ENCODE measurements at regions not wholly inside any gene's neighbourhood (a gene's known extent, or its start where the extent isn't known, plus 50 kb on each side); places are given as distances from the start of the nearest gene placed in this dataset.

DNA sequence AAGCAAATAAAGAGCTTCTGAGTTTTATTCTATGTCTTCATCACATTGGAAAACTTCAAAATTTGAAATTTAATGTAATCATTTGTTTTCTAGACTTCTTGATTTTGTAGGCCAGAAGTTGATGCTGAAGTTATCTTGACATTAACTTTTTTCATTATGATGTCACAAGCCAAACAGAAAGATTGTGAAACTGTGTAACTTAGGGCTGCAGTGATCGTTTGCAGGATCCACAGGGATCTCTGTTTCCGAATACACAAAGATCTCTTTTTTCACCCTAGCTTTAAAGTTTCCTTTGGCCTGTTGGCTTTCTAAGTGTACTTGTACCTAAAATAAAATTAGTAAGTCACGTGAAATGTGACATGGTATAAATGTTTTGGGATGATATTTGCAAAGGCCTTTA, 594.9 kb upstream of the CDH2 start:
- Histone ChIP-seq H3K14ac (ENCODE audit: insufficient read length) (no peak overlapping the region), H4K91ac (replicated peaks; ENCODE audit: insufficient read length, low read length) (no peak overlapping the region), H2BK120ac (replicated peaks; ENCODE audit: low read depth, low read length) (no peak overlapping the region), H3K4me3 (ENCODE audit: extremely low read depth in 1 of 4, insufficient read depth in 2 of 4, low read depth in 3 of 4, low read length in 4 of 4) (no peak overlapping the region), H3K4me2 (ENCODE audit: insufficient read depth in 1 of 2, low read depth in 2 of 2, low read length in 2 of 2) (no peak overlapping the region), H3K36me3 (ENCODE audit: control insufficient read depth in 2 of 4, insufficient read depth in 4 of 4, low read length in 3 of 4) (no peaks in the 10 kb centered on the region), H4K8ac (ENCODE audit: extremely low read depth, insufficient read depth, low read length) (no peak overlapping the region), H2BK20ac (ENCODE audit: low read length) (no peak overlapping the region), H3K23ac (ENCODE audit: insufficient read length) (no peak overlapping the region), H3K79me1 (ENCODE audit: low read depth, low read length) (no peaks in the 10 kb centered on the region), H3K4me1 (replicated peaks in 1 of 4; ENCODE audit: control insufficient read depth in 3 of 4, insufficient read depth in 4 of 4, low read length in 3 of 4) (no peaks in the 10 kb centered on the region), H3K79me2 (ENCODE audit: control insufficient read depth in 1 of 2, insufficient read depth in 2 of 2, low read length in 2 of 2) (no peaks in the 10 kb centered on the region), H2AFZ (ENCODE audit: low read length) (no peak overlapping the region), H3K9me3 (ENCODE audit: insufficient read depth in 2 of 2, low read depth in 1 of 2, low read length in 1 of 2) (no peaks in the 10 kb centered on the region), H2AK5ac (ENCODE audit: low read depth, low read length) (no peak overlapping the region), H4K5ac (ENCODE audit: insufficient read length, low read depth, low read length) (no peak overlapping the region), H3K9ac (replicated peaks in 1 of 4; ENCODE audit: extremely low read depth in 1 of 4, low read depth in 3 of 4, low read length in 3 of 4) (no peak overlapping the region), H2BK15ac (ENCODE audit: low read length) (no peak overlapping the region), H3K27me3 (replicated peaks in 1 of 4; ENCODE audit: control insufficient read depth in 3 of 4, extremely low read depth in 1 of 4, insufficient read depth in 3 of 4, low read length in 3 of 4) (peaks cover 0 to 2% (median 0%) of the 10 kb centered on the region in 4 experiments; a peak in 1 of 7 replicates), H3K18ac (ENCODE audit: extremely low read depth, low read length) (no peak overlapping the region), H2BK12ac (ENCODE audit: low read depth, low read length) (no peak overlapping the region), H3K27ac (ENCODE audit: low read depth, low read length) (no peak overlapping the region), H4K20me1 (replicated peaks in 1 of 2; ENCODE audit: control insufficient read depth in 1 of 2, insufficient read depth in 2 of 2, low read length in 2 of 2) (no peaks in the 10 kb centered on the region), H3K4ac (replicated peaks; ENCODE audit: insufficient read length, low read depth, low read length) (no peak overlapping the region), H3K56ac (replicated peaks; ENCODE audit: insufficient read length, low read depth, low read length) (no peak overlapping the region), H3K23me2 (ENCODE audit: low read depth, low read length) (no peaks in the 10 kb centered on the region), H2BK5ac (ENCODE audit: low read depth, low read length) (no peak overlapping the region)
- POLR2A ChIA-PET (ENCODE audit: partially characterized antibody): no interaction called here
- CTCF ChIA-PET (ENCODE audit: partially characterized antibody): no interaction called here
- 88% methylated on average over 3 of the region's 3 CpGs; no CpG with 5 or more reads in 1 of the 2 experiments for WGBS, 2 experiments (ENCODE audit: extremely low coverage in 1 of 2, insufficient coverage in 1 of 2, insufficient read length in 1 of 2, insufficient replicate concordance in 2 of 2, low coverage in 1 of 2, low lambda C conversion rate in 2 of 2, missing lambda C conversion rate in 1 of 2)
- no peak for DNase-seq (ENCODE audit: low read depth in 1 of 2, low spot score in 2 of 2)
- no peak for FAIRE-seq
- TF ChIP-seq ASH2L (IDR thresholded peaks at IDR 0.05; ENCODE audit: low read length): no peak
- no peak for TF ChIP-seq RBBP5 (IDR thresholded peaks at IDR 0.05; ENCODE audit: borderline replicate concordance, low read depth, low read length)
- no peak for TF ChIP-seq BCL11A (IDR thresholded peaks at IDR 0.05; ENCODE audit: low read depth in 2 of 2, low read length in 2 of 2)
- no peak for TF ChIP-seq YY1 (IDR thresholded peaks at IDR 0.05; ENCODE audit: low read depth, low read length)
- no peak for TF ChIP-seq RAD21 (IDR thresholded peaks at IDR 0.05 in 1 of 2, conservative IDR thresholded peaks at IDR 0.05 in 1 of 2; ENCODE audit: low read depth in 2 of 2, low read length in 2 of 2)
- TF ChIP-seq NANOG (IDR thresholded peaks at IDR 0.05; ENCODE audit: insufficient read depth, low read depth, low read length, poor library complexity, severe bottlenecking): no peak
- TF ChIP-seq TCF12 (IDR thresholded peaks at IDR 0.05; ENCODE audit: low read depth, low read length): no peak
- TF ChIP-seq RXRA (IDR thresholded peaks at IDR 0.05; ENCODE audit: insufficient read depth, low read depth, low read length): no peak
- TF ChIP-seq FOSL1 (IDR thresholded peaks at IDR 0.05; ENCODE audit: insufficient read depth, low read depth, low read length): no peak
- no peak for TF ChIP-seq SP1 (IDR thresholded peaks at IDR 0.05; ENCODE audit: low read depth, low read length)
- no peak for TF ChIP-seq SIRT6 (IDR thresholded peaks at IDR 0.05; ENCODE audit: low read length)
- no peak for TF ChIP-seq POLR2A (IDR thresholded peaks at IDR 0.05; ENCODE audit: control extremely low read depth in 1 of 2, low read depth in 2 of 2, low read length in 2 of 2)
